OCI-LY1 (cell line): ENCODE measurements at regions not wholly inside any gene's neighbourhood (a gene's known extent, or its start where the extent isn't known, plus 50 kb on each side); places are given as distances from the start of the nearest gene placed in this dataset.

Experiments
- H2AFZ ChIP-seq: fragments of 200-600 bp; sonication (generic), shearing (Covaris generic); 2 replicates; pipeline ENCODE4 v1.6.0; 2014; ENCODE audit warnings: antibody characterized with exemption, mild to moderate bottlenecking, low read length
- H3F3A ChIP-seq: fragments of 200-600 bp; sonication (generic), shearing (Covaris generic); 2 replicates; pipeline ENCODE4 v1.6.0; 2014; ENCODE audit warnings: mild to moderate bottlenecking, antibody characterized with exemption, low read length, moderate library complexity; ENCODE audit not compliant: insufficient read depth
- H3K27ac ChIP-seq: fragments of 200-600 bp; sonication (generic); 2 replicates; pipeline ENCODE4 v1.5.1; 2014; ENCODE audit warnings: low read length, mixed run types, mild to moderate bottlenecking, low read depth; ENCODE audit not compliant: poor library complexity, severe bottlenecking
- H3K27me3 ChIP-seq: fragments of 200-600 bp; sonication (generic); 2 replicates; pipeline ENCODE4 v1.6.0; 2014; ENCODE audit warnings: antibody characterized with exemption, mild to moderate bottlenecking, low read length, moderate library complexity; ENCODE audit not compliant: insufficient read depth
- H3K36me3 ChIP-seq: fragments of 200-600 bp; sonication (generic); 2 replicates; pipeline ENCODE4 v1.6.1; 2014; ENCODE audit warnings: mild to moderate bottlenecking, antibody characterized with exemption, low read length, moderate library complexity, mixed read lengths; ENCODE audit not compliant: insufficient read depth
- H3K4me1 ChIP-seq: fragments of 200-600 bp; sonication (generic); 2 replicates; pipeline ENCODE4 v1.5.1; 2014; ENCODE audit warnings: mild to moderate bottlenecking, low read length, moderate library complexity; ENCODE audit not compliant: insufficient read depth, severe bottlenecking
- H3K4me2 ChIP-seq: fragments of 200-600 bp; sonication (generic), shearing (Covaris generic); 2 replicates; pipeline ENCODE4 v1.6.1; 2014; ENCODE audit warnings: low read length
- H3K4me3 ChIP-seq: fragments of 200-600 bp; sonication (generic); 2 replicates; pipeline ENCODE4 v1.5.1; 2014; ENCODE audit warnings: low read length, low read depth, mild to moderate bottlenecking, mixed read lengths; ENCODE audit not compliant: poor library complexity, severe bottlenecking
- H3K79me2 ChIP-seq: fragments of 200-600 bp; shearing (Covaris generic); 2 replicates; pipeline ENCODE4 v1.6.1; 2016; ENCODE audit warnings: mixed run types, low read length, mixed read lengths; ENCODE audit not compliant: insufficient read depth
- H3K9ac ChIP-seq: fragments of 200-600 bp; sonication (generic), shearing (Covaris generic); 2 replicates; pipeline ENCODE4 v1.6.1; 2014; ENCODE audit warnings: mild to moderate bottlenecking, low read length, mixed read lengths
- H3K9me2 ChIP-seq: fragments of 200-600 bp; sonication (generic), shearing (Covaris generic); 2 replicates; pipeline ENCODE4 v1.6.1; 2014; ENCODE audit warnings: low read depth, mild to moderate bottlenecking, low read length, mixed read lengths
- H3K9me3 ChIP-seq: fragments of 200-600 bp; shearing (Covaris generic); 2 replicates; pipeline ENCODE4 v1.6.1; 2014; ENCODE audit warnings: low read length, mixed read lengths
- H4K20me1 ChIP-seq: fragments of 200-600 bp; sonication (generic), shearing (Covaris generic); 2 replicates; pipeline ENCODE4 v1.6.0; 2016; ENCODE audit warnings: mild to moderate bottlenecking, low read length; ENCODE audit not compliant: insufficient read depth
- CTCF ChIP-seq: fragments of 200-600 bp; sonication (generic), shearing (Covaris generic); IDR thresholded peaks from 2 replicates; pipeline ENCODE4 v1.5.1; 2017; ENCODE audit warnings: mild to moderate bottlenecking, antibody characterized with exemption, low read length, moderate library complexity, mixed read lengths
- EZH2 ChIP-seq: fragments of 200-600 bp; sonication (generic), shearing (Covaris generic); IDR thresholded peaks from 2 replicates; pipeline ENCODE4 v1.8.0; 2017; ENCODE audit warnings: borderline replicate concordance, mixed run types, mild to moderate bottlenecking, antibody characterized with exemption, low read length, moderate library complexity, mixed read lengths

GRCh38 chr14:97024300-97024699, 227.1 kb downstream of the VRK1 start:
- no peak overlapping the region for H3K4me2 ChIP-seq
- H3K9ac ChIP-seq: no peak overlapping the region
- no peaks in the 10 kb centered on the region for H3F3A ChIP-seq
- H4K20me1 ChIP-seq: no peaks in the 10 kb centered on the region
- no peaks in the 10 kb centered on the region for H3K9me2 ChIP-seq
- H3K36me3 ChIP-seq: no peaks in the 10 kb centered on the region
- TF ChIP-seq EZH2: no peak
- TF ChIP-seq CTCF: no peak
- 0 out of 2 replicates have a peak, but pooled peaks cover 9% of the 10 kb centered on the region for H3K27me3 ChIP-seq
- no peak overlapping the region for H3K4me3 ChIP-seq
- no peaks in the 10 kb centered on the region for H3K79me2 ChIP-seq
- no peak overlapping the region for H2AFZ ChIP-seq
- no peak overlapping the region for H3K27ac ChIP-seq
- no peaks in the 10 kb centered on the region for H3K9me3 ChIP-seq
- no peaks in the 10 kb centered on the region for H3K4me1 ChIP-seq

GRCh38 chr14:97025722-97026121, 228.5 kb downstream of the VRK1 start:
- Histone ChIP-seq H3F3A (no peaks in the 10 kb centered on the region), H3K9me3 (no peaks in the 10 kb centered on the region), H3K4me3 (no peak overlapping the region), H2AFZ (no peak overlapping the region), H3K9ac (no peak overlapping the region), H4K20me1 (no peaks in the 10 kb centered on the region), H3K9me2 (no peaks in the 10 kb centered on the region), H3K4me2 (no peak overlapping the region), H3K4me1 (no peaks in the 10 kb centered on the region), H3K79me2 (no peaks in the 10 kb centered on the region), H3K36me3 (no peaks in the 10 kb centered on the region), H3K27me3 (0 out of 2 replicates have a peak, but pooled peaks cover 9% of the 10 kb centered on the region), H3K27ac (no peak overlapping the region)
- TF ChIP-seq EZH2 (no peak), CTCF (no peak)

DNA sequence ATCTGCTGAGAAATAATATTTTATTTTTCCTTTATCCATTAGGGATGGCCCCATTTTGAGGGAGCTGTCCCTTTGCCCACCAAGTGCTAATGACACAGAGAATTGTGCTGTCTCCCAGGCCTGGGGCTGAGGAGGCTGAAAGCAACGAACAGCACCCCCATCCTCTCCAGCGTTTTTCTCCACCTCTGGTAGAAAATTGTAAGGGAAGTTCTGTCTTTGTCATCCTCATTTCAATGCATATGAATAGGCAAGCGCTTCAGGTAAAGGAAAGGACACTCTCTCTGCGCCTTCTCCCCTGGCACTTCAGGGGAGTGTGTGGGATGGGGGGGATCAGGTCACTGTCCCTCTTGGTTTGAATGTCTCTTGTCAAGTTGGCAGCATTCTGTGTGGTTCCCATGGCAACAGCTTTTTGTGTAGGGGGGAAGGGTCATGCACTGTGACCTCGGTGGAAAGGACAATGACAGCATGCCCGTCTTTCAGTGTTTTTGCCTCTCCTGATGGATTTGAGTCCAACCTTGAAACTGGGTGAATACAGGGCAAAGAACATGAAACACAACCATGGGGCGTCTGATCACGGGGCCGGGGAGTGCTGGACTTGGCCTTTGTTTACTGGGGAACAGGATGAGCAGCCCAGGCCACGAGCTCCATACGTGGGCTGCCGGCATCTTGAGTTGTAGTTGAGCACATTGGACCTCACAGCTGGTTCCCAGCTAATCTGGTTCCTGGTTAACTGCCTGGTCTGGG, 230.2 kb downstream of the VRK1 start:
- H3K79me2 ChIP-seq: no peaks in the 10 kb centered on the region
- no peak for TF ChIP-seq EZH2
- TF ChIP-seq CTCF: no peak
- H3K9me2 ChIP-seq: no peaks in the 10 kb centered on the region
- H3F3A ChIP-seq: no peaks in the 10 kb centered on the region
- H3K27ac ChIP-seq: no peak overlapping the region
- no peak overlapping the region for H3K4me3 ChIP-seq
- H4K20me1 ChIP-seq: no peaks in the 10 kb centered on the region
- H3K27me3 ChIP-seq: 0 out of 2 replicates have a peak, but pooled peaks cover 9% of the 10 kb centered on the region
- no peaks in the 10 kb centered on the region for H3K9me3 ChIP-seq
- H3K9ac ChIP-seq: no peak overlapping the region
- H3K4me2 ChIP-seq: no peak overlapping the region
- no peaks in the 10 kb centered on the region for H3K4me1 ChIP-seq
- H3K36me3 ChIP-seq: no peaks in the 10 kb centered on the region
- H2AFZ ChIP-seq: no peak overlapping the region
